SU-DHL-6 (cell line): ENCODE measurements at regions not wholly inside any gene's neighbourhood (a gene's known extent, or its start where the extent isn't known, plus 50 kb on each side); places are given as distances from the start of the nearest gene placed in this dataset.

ENCODE experiments used
- EZH2phosphoT487 ChIP-seq: fragments of 200-600 bp; sonication (generic), shearing (Covaris generic); conservative IDR thresholded peaks from 2 replicates; pipeline ENCODE4 v1.6.1; 2018; ENCODE audit warnings: mild to moderate bottlenecking, antibody characterized with exemption, low read length, moderate library complexity, mixed read lengths
- TF ChIP-seq, protein P1 (sequence below): fragments of 200-600 bp; sonication (generic); IDR thresholded peaks from one replicate; pipeline ENCODE4 v1.5.1; 2017; ENCODE audit warnings: antibody characterized with exemption, mild to moderate bottlenecking, low read length, moderate library complexity; ENCODE audit not compliant: insufficient read depth, poor library complexity, severe bottlenecking

DNA sequence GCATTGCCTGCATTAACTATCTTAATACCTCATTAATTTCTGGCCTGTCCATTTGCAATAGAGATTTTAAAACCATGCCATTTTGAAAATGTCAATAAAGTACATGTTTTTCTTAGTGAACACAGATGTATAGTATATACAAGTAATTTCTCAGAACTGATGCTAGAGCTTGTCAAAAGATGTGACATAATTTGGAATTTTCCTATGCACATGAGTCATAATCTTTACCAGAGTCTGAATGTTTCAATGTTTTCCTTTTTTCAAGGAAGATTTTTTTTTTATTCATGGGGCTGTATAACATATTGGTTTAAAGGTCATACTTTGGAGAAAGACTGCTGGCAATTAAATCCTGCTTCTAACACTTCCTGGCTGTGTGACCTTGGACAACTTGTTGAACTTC, 1347.5 kb upstream of the ADGRB3 start:
- TF ChIP-seq EZH2phosphoT487, result no peak
- TF ChIP-seq, protein P1, sequence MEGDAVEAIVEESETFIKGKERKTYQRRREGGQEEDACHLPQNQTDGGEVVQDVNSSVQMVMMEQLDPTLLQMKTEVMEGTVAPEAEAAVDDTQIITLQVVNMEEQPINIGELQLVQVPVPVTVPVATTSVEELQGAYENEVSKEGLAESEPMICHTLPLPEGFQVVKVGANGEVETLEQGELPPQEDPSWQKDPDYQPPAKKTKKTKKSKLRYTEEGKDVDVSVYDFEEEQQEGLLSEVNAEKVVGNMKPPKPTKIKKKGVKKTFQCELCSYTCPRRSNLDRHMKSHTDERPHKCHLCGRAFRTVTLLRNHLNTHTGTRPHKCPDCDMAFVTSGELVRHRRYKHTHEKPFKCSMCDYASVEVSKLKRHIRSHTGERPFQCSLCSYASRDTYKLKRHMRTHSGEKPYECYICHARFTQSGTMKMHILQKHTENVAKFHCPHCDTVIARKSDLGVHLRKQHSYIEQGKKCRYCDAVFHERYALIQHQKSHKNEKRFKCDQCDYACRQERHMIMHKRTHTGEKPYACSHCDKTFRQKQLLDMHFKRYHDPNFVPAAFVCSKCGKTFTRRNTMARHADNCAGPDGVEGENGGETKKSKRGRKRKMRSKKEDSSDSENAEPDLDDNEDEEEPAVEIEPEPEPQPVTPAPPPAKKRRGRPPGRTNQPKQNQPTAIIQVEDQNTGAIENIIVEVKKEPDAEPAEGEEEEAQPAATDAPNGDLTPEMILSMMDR, result no peak
